ENCODE measurements at regions not wholly inside any gene's neighbourhood (a gene's known extent, or its start where the extent isn't known, plus 50 kb on each side); places are given as distances from the start of the nearest gene placed in this dataset.

- TF ChIP-seq CTCF (conservative IDR thresholded peaks at IDR 0.05) = no peak
- TF ChIP-seq EZH2 (IDR thresholded peaks at IDR 0.05; ENCODE audit: low read depth) = no peak
These were observed 160.6 kb upstream of the STS start for GRCh38 chrX:6986915-6987314.
